Upper lobe of left lung (tissue), 4 donors: ENCODE measurements at regions not wholly inside any gene's neighbourhood (a gene's known extent, or its start where the extent isn't known, plus 50 kb on each side); places are given as distances from the start of the nearest gene placed in this dataset.

Experiments used
- CTCF ChIP-seq, 6 experiments: fragments of 450-650 bp in 4 of 6; fragments of 200-600 bp in 2 of 6; sonication (generic) in 2 of 6; IDR thresholded peaks; one replicate each; pipeline ENCODE4 v1.5.1; 2016 to 2019; ENCODE audit warnings: antibody characterized with exemption in 6 of 6
- EP300 ChIP-seq, 4 donors: sonication (generic); formaldehyde crosslinking; IDR thresholded peaks; one replicate each; pipeline ENCODE4 v1.5.1; 2017; ENCODE audit warnings: antibody characterized with exemption in 4 of 4, control low read depth in 2 of 4
- POLR2A ChIP-seq, 4 donors: fragments of 450-650 bp; IDR thresholded peaks; one replicate each; pipeline ENCODE4 v1.5.1; 2016 to 2017; ENCODE audit warnings: antibody characterized with exemption in 4 of 4, mild to moderate bottlenecking in 2 of 4
- POLR2AphosphoS5 ChIP-seq, 2 donors: sonication (generic); formaldehyde crosslinking; IDR thresholded peaks; one replicate each; pipeline ENCODE4 v1.5.1; 2017; ENCODE audit warnings: antibody characterized with exemption in 2 of 2

GRCh38 chr7:113763226-113763625 is 155.6 kb downstream of the PPP1R3A start:
- TF ChIP-seq CTCF (IDR thresholded peaks at IDR 0.05) (no peak), POLR2A (IDR thresholded peaks at IDR 0.05) (no peak), EP300 (IDR thresholded peaks at IDR 0.05) (no peak), POLR2AphosphoS5 (IDR thresholded peaks at IDR 0.05) (no peak)
